ENCODE measurements at regions not wholly inside any gene's neighbourhood (a gene's known extent, or its start where the extent isn't known, plus 50 kb on each side); places are given as distances from the start of the nearest gene placed in this dataset.
"Not testable (repeated sequence)": the region's sequence is repeated elsewhere in the genome, so short reads cannot be mapped to it uniquely, and the experiment has no call there.

GRCh38 chr19:27419217-27419616 lies 1793.7 kb downstream of the UQCRFS1 start:
- not testable (repeated sequence) for TF ChIP-seq POLR2A, CTCF (IDR thresholded peaks at IDR 0.05)
